HG03045 (cell line): ENCODE measurements at regions not wholly inside any gene's neighbourhood (a gene's known extent, or its start where the extent isn't known, plus 50 kb on each side); places are given as distances from the start of the nearest gene placed in this dataset.

ENCODE experiments used
- ATAC-seq: cut with Tn5 transposase; IDR thresholded peaks from one replicate; pipeline ENCODE4 v1.9.1; 2021; ENCODE audit warnings: mild to moderate bottlenecking, moderate library complexity; ENCODE audit not compliant: unreplicated experiment

DNA sequence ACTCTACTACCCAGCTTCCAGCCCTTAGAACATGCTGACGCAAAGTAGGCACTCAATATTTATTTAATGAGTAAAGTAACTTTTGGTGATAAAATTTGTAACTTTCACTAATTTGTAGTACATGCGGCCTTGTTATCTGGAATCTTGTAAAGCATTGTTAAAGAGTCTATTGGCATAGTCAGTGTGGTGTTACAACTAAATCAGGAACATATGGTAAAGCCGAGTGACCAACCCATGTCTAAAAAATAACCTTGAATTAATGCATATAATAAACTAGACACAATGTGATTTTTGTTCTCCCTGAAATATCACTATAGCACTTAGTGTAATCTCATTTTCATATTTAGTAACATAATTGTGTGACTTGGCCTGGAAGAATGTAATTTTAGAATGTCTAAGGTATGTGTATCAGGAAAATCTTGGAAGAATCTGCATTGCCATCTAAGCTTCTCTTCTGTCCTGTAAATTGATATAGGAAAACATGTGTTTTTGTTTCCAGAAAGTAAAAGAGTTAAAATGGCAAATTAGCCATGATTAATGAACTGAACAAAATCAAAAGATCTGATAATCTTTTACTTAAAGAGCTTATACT, 256.7 kb upstream of the GNAI1 start:
- no peak for ATAC-seq

DNA sequence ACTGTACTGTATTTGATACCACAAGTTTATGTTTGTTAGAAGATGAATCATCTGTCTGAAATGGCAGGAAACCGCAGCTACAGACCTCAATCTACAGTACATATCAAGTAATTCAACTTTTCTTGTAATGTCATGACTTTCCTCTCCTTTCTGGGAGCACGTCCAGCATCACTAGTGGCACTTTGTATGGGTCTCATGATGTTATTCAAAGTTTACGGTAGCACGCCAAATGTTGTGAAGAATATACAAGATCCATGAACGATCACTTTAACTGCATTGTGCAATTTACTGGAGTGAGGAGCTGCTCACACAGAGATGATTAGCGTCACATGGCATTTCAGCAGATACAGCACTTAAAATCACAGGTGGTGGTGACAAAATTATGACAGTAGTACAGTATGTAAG, 257.8 kb upstream of the GNAI1 start:
- ATAC-seq: no peak

DNA sequence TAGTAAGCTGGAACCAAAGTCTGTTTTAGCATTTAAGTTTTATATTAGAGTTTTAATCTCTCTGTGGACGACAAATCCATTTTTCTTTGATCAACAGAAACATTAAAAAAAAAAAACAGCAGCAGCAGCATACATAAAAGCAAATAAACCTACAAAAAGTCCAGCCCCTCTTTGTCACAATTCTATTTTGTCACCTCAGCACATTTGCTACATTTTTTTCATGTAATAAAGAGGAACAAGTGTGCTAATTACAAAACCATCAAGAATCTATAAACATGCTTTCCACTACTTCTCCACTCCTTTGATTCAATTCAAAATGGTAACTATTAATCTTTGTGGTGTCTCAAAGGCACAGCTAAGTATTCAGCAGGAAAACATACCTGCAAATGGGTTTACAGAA, 259.8 kb upstream of the GNAI1 start:
- no peak for ATAC-seq

DNA sequence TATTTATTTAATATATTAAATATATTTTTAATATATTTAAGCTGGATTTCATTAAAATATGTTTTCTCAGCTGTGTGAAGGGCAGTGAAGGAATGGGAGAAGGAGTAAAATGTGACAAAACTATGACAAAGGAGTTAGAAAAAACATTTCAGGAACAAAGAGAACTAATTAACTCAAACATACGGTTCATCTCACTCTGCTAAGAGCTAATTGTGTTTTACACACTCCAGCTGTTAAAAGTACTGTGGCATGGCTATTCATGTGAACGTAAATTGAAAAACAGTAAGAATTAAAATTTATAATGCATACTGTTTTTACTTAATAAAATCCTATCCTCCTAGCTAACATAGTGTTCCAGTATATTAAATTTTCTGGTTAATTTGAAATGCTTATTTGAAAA, 262.5 kb upstream of the GNAI1 start:
- no peak for ATAC-seq

DNA sequence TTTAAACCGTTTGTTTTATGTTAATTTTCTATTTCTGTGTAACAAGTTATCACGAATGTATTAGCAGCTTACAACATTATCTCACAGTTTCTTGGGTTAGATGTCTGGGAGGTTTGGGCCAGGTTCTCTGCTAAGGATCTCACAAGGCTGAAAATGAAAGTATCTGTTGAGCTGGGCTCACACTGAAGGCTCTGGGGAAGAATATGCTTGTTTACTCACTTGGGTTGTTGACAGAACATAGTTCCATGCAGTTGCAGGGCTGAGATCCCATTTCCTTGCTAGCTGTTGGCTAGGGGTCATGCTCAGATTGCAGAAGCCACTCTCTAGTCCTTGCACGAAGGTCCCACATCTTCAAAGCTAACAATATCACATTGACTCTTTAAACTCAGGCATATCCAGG, 266.6 kb upstream of the GNAI1 start:
- no peak for ATAC-seq

DNA sequence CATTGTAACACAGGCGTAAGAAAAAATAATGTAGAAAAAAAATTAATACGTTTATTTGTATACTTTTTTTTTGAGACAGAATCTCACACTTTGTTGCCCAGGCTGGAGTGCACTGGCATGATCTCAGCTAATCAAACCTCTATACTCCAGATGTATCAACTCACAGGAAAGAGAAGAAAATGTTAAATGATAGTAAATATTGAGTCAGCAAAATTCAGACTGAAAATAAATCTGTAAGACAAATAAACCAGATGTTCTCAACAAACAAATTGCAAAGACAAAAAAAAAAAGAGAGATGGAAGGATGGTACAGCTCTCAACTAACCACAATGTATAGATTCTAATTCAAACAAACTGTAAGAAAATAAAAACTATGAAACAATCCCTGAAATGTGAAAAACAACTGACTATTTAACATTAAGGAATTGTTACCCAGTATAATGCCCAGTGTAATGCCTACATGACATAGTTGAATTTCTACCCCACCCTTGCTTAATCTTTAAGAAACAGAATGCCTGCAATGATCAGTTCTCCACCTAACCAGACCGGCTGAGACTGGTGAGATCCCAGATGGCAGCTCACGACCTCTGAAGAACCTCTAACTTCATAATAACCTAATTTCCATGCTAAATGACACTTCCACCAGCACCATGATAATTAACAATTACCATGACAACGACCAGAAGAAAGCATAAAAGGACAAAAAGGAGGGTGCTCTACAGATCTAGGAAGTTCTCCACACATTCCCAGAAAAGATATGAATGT, 272.0 kb upstream of the GNAI1 start:
- no peak for ATAC-seq

DNA sequence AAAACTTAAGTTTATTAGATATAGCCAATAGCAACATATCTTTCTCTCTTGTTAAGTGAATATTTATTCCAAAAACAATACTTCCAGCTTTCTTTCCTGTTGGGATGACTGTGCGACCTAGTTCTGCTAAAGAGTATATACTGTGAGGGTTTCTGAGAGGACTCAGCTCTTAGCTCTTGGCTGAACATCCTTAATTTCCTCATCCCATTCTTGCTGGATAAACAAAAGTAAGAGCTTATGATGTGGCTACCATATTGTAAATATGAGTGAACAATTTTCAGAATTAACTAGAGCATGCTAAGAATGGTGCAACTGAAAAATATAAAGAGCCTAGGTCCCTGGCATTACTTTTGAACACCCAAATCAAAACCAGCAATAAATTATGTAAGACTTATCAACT, 279.5 kb upstream of the GNAI1 start:
- no peak for ATAC-seq

DNA sequence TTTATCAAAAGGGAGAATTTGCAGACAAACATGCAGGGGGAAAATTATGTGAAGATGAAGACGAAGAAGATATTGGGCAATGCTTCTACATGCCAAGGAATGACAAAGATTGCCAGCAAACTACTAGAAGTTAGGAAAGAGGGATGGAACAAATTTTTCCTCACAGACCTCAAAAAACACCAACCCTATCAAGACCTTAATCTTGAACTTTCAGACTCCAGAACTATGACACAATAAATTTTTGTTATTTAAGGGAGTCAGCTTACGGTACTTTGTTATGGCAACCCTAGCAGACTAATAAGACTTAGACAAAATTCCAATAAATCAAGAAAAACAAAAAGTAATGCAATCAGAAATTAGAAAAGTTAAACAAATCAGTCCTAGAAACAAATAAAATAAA, 280.0 kb upstream of the GNAI1 start:
- no peak for ATAC-seq

DNA sequence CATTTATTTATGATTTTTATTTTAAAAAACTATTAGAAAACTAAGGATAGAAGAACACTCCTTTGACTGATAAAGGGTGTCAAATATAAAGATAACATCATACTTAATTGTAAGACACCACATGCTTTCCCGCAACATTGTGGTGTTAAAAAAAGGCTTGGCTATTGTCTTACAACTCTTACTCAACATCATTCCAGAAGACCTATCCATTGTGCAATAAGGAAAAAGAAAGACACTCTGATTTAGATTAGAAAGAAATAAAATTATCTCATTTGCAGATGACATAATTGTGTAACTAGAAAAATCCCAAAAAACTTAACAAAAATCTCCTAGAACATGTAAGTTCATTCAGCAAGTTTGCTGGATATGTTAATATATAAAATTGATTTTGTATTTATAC, 296.7 kb upstream of the GNAI1 start:
- no peak for ATAC-seq

DNA sequence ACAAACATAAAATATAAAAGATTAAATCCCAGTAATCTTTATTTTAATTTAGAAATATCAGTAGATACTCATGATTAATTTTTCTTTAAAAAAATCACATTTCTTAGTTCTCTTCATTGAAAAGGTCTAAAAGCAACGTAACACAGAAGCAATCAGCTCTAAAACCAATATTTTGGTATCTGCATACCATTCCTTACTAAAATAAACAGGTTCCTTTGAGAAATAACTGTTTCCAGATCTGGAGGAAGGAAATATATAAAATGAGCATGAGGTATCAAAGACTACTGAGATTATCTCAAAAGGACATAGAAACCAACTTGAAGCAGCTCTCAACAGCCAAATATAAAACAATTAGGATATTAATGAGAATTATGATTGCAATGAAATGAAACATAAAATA, 301.0 kb upstream of the GNAI1 start:
- no peak for ATAC-seq

DNA sequence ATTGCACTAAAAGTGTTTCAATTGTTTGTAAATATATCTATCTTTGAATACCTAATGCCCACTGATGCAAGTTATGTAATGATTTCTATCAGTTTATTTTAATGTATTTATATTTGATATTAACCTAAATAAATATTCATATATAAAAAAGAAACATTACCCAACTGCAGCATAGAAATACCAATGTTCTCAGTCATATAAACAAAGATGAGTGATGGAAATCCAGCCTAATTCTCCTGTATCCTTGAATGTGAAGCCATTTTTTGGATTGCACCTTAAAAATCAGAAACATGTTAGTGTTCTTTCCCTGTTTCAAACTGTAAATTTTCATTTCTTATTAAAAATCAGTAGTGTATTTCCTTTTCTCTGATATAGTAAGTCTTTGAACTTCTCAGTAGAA, 305.8 kb upstream of the GNAI1 start:
- ATAC-seq: no peak

DNA sequence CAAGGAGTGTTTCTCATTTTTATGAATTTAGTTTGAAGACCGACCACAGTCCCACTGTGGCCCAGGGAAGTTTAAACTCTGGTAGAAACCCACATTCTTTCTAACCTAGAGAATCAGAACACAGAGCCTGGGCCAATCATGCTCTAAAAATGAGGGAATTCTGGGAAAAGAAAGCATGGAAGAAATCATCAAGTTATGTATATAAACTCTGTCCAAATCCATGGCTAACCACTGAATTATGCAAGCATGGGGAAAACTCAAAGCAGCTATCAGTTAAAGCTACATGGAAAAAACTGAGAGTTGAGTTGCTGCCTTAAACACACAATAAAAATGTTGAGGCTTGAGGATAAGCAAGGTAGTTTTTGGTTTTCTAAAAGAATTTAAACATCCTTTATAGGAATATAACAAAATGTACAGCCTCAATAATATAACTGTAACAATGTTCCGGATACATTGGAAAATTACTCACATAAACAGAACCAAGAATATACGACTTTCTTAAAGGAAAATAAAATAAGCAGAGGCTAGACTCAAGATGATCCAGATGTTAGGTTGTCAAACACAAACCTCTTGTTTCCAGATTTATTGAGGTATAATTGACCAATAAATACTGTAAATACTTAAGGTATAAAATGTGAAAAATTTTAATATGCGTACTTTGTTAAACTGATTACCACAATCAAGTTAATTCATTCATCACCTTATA, 311.2 kb upstream of the GNAI1 start:
- no peak for ATAC-seq

DNA sequence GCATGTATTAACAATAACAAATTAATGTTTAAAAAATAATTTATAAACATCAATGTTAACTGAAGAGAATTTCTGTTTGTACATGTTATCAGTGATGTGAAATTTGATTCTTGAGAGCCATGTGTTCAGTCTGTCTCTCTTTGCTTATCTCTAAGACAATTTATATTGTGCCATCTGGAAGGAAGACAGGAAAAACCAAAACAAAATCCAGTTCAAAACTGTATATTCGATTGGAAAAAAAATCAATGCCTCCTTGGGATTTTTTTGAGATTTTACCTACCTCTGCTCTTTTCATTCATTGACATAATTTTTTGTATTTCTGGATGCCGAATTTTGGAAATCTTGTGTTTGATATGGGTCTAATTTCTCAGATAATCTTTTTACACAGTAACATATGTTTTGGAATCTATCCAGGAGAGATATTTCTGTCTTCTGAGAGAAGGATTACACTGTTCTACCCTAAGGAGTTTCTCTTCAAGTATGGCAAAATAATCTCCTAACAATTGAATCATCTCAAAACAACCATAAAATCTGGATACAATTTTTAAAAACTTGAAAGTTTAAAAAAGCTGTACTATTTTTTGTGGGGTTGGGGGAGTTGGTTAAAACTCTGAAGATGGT, 311.9 kb upstream of the GNAI1 start:
- no peak for ATAC-seq

DNA sequence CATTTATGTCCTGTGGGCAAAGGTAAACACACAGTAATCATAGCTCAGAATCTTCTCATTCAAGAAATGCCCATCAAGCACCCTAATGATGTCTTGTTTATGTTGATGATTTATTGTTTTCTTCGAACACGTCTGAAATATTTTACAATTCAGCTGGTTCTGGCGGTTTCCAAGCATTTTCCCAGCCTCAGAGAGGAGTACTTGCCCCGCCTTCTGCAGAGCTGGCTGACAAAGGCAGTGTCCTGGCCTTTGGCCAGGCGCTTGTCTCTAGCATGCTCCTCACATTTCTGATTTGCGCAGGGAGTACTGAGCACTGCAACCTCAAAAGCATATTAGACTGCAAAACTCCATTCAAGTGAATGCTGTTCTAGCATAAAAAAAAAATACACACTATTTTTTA, 314.2 kb upstream of the GNAI1 start:
- ATAC-seq: no peak

DNA sequence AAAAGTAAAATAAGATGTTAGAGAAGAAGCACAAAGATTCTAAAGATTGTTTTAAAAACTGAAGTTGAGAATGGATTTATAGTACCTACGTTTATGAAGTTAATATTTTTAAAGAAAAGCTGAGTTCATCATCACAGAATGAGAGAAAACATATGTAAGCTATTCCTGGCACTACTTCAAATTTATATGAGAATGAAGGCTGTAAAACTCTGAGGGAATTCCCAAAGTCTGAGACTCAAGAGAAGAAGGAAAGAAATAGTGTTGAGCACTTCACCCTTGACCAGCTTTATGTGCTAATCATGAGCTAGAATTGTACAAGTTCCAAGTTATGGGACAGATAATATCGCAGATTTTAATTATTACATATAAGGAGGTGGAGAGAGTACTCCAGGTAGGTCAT, 323.7 kb upstream of the GNAI1 start:
- no peak for ATAC-seq

DNA sequence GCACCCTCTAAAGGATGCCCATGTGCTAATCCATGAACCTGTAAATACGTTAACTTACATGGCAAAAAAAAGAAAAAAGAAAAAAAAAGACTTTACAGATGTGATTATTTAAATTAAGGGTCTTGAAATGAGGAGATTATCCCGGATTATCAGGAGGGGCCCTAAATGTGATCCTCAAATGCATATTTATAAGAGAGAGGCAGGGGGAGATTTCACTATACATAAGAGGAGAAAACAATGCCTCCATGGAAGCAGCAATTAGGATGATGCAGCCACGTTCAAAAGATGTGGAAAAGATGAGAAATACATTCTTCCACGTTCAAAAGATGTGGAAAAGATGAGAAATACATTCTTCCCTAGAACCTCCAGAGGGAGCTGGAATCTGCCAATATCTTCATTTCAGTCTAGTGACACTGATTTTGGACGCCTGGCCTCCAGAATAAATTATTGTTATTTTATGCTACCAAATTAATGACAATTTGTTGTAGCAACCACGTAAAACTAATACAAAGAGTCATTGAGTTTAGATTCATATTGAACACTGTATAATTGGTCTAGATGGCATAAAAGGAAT, 328.4 kb upstream of the GNAI1 start:
- no peak for ATAC-seq

DNA sequence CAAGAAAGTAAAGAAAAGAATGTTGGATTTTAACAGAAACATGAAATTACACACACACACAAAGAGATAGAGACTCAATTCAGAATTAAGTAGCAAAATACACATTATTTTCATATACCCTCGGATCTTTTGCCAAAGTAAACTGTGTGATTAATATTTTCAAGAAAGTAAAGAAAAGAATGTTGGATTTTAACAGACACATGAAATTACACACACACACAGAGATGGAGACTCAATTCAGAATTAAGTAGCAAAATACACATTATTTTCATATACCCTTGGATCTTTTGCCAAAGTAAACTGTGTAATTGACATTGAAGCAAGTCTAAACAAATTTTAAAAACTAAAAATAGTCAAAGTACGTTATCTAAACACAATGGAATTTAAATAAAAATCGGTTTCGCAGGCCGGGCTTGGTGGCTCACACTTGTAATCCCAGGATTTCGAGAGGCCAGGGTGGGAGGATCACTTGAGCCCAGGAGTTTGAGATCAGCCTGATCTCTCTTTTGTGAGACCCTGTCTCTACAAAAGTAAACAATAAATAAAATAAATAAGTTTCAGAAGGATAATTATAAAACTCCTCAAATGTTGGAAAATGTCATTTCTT, 337.3 kb upstream of the MAGI2 start:
- ATAC-seq: no peak

DNA sequence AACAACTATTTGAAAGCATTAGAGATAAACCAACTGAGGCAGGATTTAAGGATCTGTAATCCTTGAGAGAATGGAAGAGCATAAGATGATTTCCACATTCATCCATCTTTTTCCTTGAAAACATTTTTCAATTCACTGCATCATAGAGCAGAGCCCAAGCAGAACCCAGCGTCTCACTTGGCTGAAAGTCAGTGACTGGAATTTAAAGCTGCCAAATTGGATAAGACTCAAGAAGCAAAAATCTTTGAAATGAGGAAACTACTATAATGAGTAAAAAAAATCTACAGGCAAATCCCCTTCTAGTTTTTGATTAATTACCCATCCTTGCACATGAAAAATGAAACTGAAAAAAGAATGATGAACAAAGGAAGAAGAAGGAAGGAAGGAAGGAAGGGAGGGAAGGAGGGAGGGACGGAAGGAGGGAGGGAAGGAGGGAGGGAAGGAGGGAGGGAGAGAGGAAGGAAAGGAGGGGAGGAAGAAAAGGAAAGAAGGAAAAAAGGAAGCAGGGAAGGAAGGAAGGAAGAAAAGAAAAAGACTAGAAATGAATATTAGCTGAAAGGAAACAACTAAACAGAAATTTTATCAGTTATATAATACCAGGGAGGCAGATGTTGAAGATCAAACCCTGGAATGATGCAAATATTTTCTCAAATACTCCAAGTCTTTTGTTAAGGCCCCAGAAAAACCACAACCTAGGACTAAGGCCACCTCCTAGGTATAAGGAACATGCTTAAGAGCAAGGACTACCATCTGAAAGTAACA, 336.3 kb upstream of the MAGI2 start:
- ATAC-seq: no peak

DNA sequence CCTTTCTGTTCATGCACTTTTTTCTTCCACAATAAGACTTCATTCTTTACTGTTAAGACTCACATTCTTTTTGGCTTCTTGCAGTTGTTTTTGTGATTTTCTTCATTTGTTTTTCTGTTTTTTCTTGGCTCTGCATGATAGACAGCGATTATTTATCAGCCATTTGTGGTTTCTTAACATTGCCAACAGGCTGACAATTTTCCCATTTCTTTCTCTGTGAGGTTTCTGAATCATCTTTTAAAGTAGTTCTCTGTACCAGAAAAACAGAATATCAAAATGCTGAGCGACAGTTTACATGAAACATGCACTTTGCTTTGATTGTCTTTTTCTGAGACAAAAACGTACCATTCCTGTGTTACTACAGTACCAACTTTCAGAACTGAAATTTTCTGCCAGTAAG, 334.2 kb upstream of the MAGI2 start:
- no peak for ATAC-seq

DNA sequence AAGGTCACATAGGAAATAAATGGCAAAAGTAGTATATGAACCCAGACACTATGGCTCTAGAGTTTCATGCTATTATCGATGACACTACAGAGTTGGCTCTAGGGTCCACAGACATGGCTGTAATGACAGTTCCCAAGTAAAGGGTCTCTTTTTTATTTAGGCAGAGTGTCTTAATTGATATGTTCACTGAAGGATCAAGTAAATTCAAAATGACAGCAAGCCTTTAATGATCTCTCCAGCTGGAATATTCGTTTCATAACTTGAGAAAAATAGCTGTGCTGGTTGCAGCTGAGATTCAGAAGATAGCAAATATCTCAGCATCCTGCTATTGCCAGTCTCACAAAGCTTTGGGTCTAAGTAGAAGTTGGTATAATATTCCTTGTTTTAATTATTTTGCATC, 333.6 kb upstream of the MAGI2 start:
- ATAC-seq: no peak
